K562 (cell line): ENCODE measurements at regions not wholly inside any gene's neighbourhood (a gene's known extent, or its start where the extent isn't known, plus 50 kb on each side); places are given as distances from the start of the nearest gene placed in this dataset.

ENCODE experiments used
- ATAC-seq: fragments of 200-7000 bp; cut with Tn5 transposase; 3 replicates; pipeline ENCODE4 v1.9.1; 2020; ENCODE audit warnings: moderate library complexity
- BruUV-seq: library from RNA; stranded (reverse); fragments of 400-500 nt; replicated peaks from 2 replicates; lab custom pipeline; 2021; lab: Mats Ljungman, UMichigan
- CTCF ChIA-PET: fragments of 300-600 bp; formaldehyde crosslinking; extraction: SDS; loops from one replicate; lab custom pipeline; 2021; ENCODE audit warnings: low intra/inter-chr PET ratio; lab: Yijun Ruan, JAX
- POLR2A ChIA-PET: fragments of 300-600, 350-650 bp; sonication (Branson Sonifier 250); formaldehyde crosslinking; extraction: SDS; loops from one replicate; lab custom pipeline; 2021; ENCODE audit warnings: antibody characterized with exemption, inconsistent platforms; lab: Yijun Ruan, JAX
- DNase-seq, 4 experiments: peaks; one replicate each; pipeline versions ENCODE4 v3.0.0 to v3.0.0-alpha.2; 2011 to 2018; ENCODE audit warnings: low spot score in 3 of 4, mixed read lengths in 3 of 4; ENCODE audit errors: extremely low read depth in 1 of 4
- FAIRE-seq: peaks from 2 replicates; lab custom pipeline; 2011; peaks lifted over from hg19 to GRCh38; lab: Jason Lieb, UNC
- H2AFZ ChIP-seq: 2 replicates; pipeline ENCODE4 v1.6.0; 2011; ENCODE audit warnings: low read depth, low read length, control low read depth, inconsistent platforms
- H3K27ac ChIP-seq: fragments of 200-600 bp; 3 replicates; pipeline ENCODE4 v1.8.0; 2011; ENCODE audit warnings: low read depth, mild to moderate bottlenecking, control low read depth, inconsistent platforms, low read length, moderate library complexity, mixed read lengths; ENCODE audit errors: extremely low read depth
- H3K27me3 ChIP-seq, 2 experiments: fragments of 300-600 bp in 1 of 2; 2 replicates in 1 of 2; 3 replicates in 1 of 2; pipeline versions ENCODE4 v1.6.0 to v1.8.0; 2011; ENCODE audit warnings: inconsistent platforms in 2 of 2, low read length in 2 of 2, mild to moderate bottlenecking in 1 of 2, mixed read lengths in 1 of 2, moderate library complexity in 1 of 2; ENCODE audit not compliant: control insufficient read depth in 2 of 2, insufficient read depth in 2 of 2
- H3K36me3 ChIP-seq: fragments of 300-600 bp; 3 replicates; pipeline ENCODE4 v1.8.0; 2011; ENCODE audit warnings: mild to moderate bottlenecking, low read length, inconsistent platforms; ENCODE audit not compliant: control insufficient read depth, insufficient read depth
- H3K4me1 ChIP-seq, 2 experiments: fragments of 200-600 bp in 1 of 2; replicated peaks in 1 of 2; 2 replicates in 1 of 2; 3 replicates in 1 of 2; pipeline versions ENCODE4 v1.5.1 to v1.8.0; 2011; ENCODE audit warnings: inconsistent platforms in 2 of 2, low read length in 2 of 2, mild to moderate bottlenecking in 1 of 2, mixed read lengths in 1 of 2, moderate library complexity in 1 of 2; ENCODE audit not compliant: control insufficient read depth in 2 of 2, insufficient read depth in 2 of 2
- H3K4me2 ChIP-seq: 2 replicates; pipeline ENCODE4 v1.6.1; 2011; ENCODE audit warnings: low read length, control low read depth, inconsistent platforms, mixed read lengths; ENCODE audit not compliant: insufficient read depth
- H3K4me3 ChIP-seq: fragments of 200-600 bp; sonication (generic), shearing (Covaris generic); 2 replicates; pipeline ENCODE4 v1.5.1; 2016; ENCODE audit warnings: control low read depth, inconsistent platforms
- H3K79me2 ChIP-seq: fragments of 200-600 bp; 3 replicates; pipeline ENCODE4 v1.8.0; 2011; ENCODE audit warnings: low read length, inconsistent platforms; ENCODE audit not compliant: control insufficient read depth, insufficient read depth
- H3K9ac ChIP-seq, 2 experiments: 2 replicates each; pipeline versions ENCODE4 v1.6.0 to v1.6.1; 2011; ENCODE audit warnings: low read depth in 2 of 2, low read length in 2 of 2, control low read depth in 1 of 2, inconsistent platforms in 1 of 2, mild to moderate bottlenecking in 1 of 2, mixed read lengths in 1 of 2; ENCODE audit not compliant: insufficient read depth in 1 of 2
- H3K9me1 ChIP-seq: one replicate; pipeline ENCODE4 v1.6.0; 2011; ENCODE audit warnings: inconsistent platforms, mild to moderate bottlenecking, low read length, moderate library complexity; ENCODE audit not compliant: control insufficient read depth, insufficient read depth
- H3K9me3 ChIP-seq: replicated peaks from 2 replicates; pipeline ENCODE4 v1.5.1; 2011; ENCODE audit warnings: low read depth, low read length, inconsistent platforms; ENCODE audit not compliant: control insufficient read depth, insufficient read depth
- H4K20me1 ChIP-seq: replicated peaks from 2 replicates; pipeline ENCODE4 v1.6.1; 2011; ENCODE audit warnings: low read length, inconsistent platforms, mixed read lengths; ENCODE audit not compliant: control insufficient read depth, insufficient read depth
- BRD4 ChIP-seq: fragments of 200-600 bp; sonication (generic); IDR thresholded peaks from 2 replicates; pipeline ENCODE4 v1.6.1; 2017; ENCODE audit warnings: inconsistent platforms
- EZH2 ChIP-seq: IDR thresholded peaks from 2 replicates; pipeline ENCODE4 v1.6.1; 2012; ENCODE audit warnings: low read depth, mild to moderate bottlenecking, inconsistent platforms, low read length, borderline replicate concordance
- GTF2E2 ChIP-seq: fragments of 200-800 bp; sonication (Bioruptor generic); IDR thresholded peaks from 2 replicates; pipeline ENCODE4 v1.6.1; 2016; ENCODE audit warnings: missing genetic modification characterization, missing compliant biosample characterization
- HNRNPK ChIP-seq: fragments of 200-400 bp; formaldehyde crosslinking; IDR thresholded peaks from one replicate; pipeline ENCODE4 v1.6.1; 2018; ENCODE audit warnings: mild to moderate bottlenecking, low read depth, low read length; ENCODE audit not compliant: poor library complexity, severe bottlenecking
- POLR2G ChIP-seq: fragments of 200-400 bp; formaldehyde crosslinking; IDR thresholded peaks from 2 replicates; pipeline ENCODE4 v1.6.1; 2017; ENCODE audit warnings: low read depth, mild to moderate bottlenecking, antibody characterized with exemption, low read length, moderate library complexity
- SNIP1 ChIP-seq: fragments of 450-650 bp; IDR thresholded peaks from 2 replicates; pipeline ENCODE4 v1.7.1; 2017; ENCODE audit warnings: low read depth, mild to moderate bottlenecking
- ZNF165 ChIP-seq: fragments of 250-450 bp; sonication (Bioruptor Pico); IDR thresholded peaks from 2 replicates; pipeline ENCODE4 v1.4.0; 2020; ENCODE audit warnings: borderline replicate concordance
- WGBS: fragments of 100-300 bp; shearing (Covaris generic); methylation state at CpG from one replicate; pipeline ENCODE4 v1.1.6; 2016; ENCODE audit warnings: low coverage, mixed read lengths; ENCODE audit not compliant: insufficient coverage; ENCODE audit errors: missing lambda C conversion rate; 5-methylcytosine and 5-hydroxymethylcytosine counted together
- in situ Hi-C: fragments of 300-500 bp; cut with MboI; formaldehyde crosslinking; loops from 4 replicates; pipeline ENCODE4 v1.15.0; 2018; ENCODE audit warnings: inconsistent platforms, mixed read lengths
- intact Hi-C: fragments of 100-400 bp; cut with micrococcal nuclease; formaldehyde crosslinking; loops from 2 replicates; pipeline ENCODE4 v1.14.2; 2022

GRCh38 chr9:92187989-92188714, 72.9 kb upstream of the SPTLC1 start:
- no peaks in the 10 kb centered on the region for H3K9me1 ChIP-seq
- FAIRE-seq (no peak), DNase-seq (no peak), ATAC-seq (0 out of 3 replicates have a peak, but pooled peaks have one; percentile 18)
- in situ Hi-C loops: no loop called here
- no peaks in the 10 kb centered on the region for H3K36me3 ChIP-seq
- H3K27me3 ChIP-seq: no peaks in the 10 kb centered on the region
- no peaks in the 10 kb centered on the region for H3K79me2 ChIP-seq
- 28% methylated on average over 9 of the region's 10 CpGs for WGBS
- no peak overlapping the region for H2AFZ ChIP-seq
- intact Hi-C loops: no loop called here
- no peak overlapping the region for H3K4me3 ChIP-seq
- H3K4me1 ChIP-seq: peaks cover 12 to 17% of the 10 kb centered on the region in 2 experiments; a peak in 4 of 5 replicates
- H3K9me3 ChIP-seq: no peaks in the 10 kb centered on the region
- H4K20me1 ChIP-seq: no peaks in the 10 kb centered on the region
- ChIA-PET CTCF (no interaction called here), POLR2A (no interaction called here)
- no TSS peak for BruUV-seq
- no peak overlapping the region for H3K27ac ChIP-seq
- H3K9ac ChIP-seq: peak overlapping the region in 1 of 2 experiments; percentile 39; a peak in 2 of 4 replicates
- TF ChIP-seq ZNF165 (CRISPR knock-in tag) (no peak), POLR2G (no peak), BRD4 (no peak), EZH2 (no peak), GTF2E2 (tag) (no peak), SNIP1 (no peak), HNRNPK (no peak)
- no peak overlapping the region for H3K4me2 ChIP-seq
